Liver (tissue), 8 donors: ENCODE measurements at regions not wholly inside any gene's neighbourhood (a gene's known extent, or its start where the extent isn't known, plus 50 kb on each side); places are given as distances from the start of the nearest gene placed in this dataset.

ENCODE experiments used
- DNase-seq: peaks from one replicate; pipeline ENCODE4 v3.0.0-alpha.2; 2017; ENCODE audit warnings: low spot score
- H3K27ac ChIP-seq, 2 donors: one replicate each; pipeline ENCODE4 v1.7.0; 2013; ENCODE audit warnings: inconsistent platforms in 2 of 2, low read length in 2 of 2, control low read depth in 1 of 2, low read depth in 1 of 2, mild to moderate bottlenecking in 1 of 2
- H3K27me3 ChIP-seq, 4 donors: one replicate each; pipeline versions ENCODE4 v1.6.1 to v1.7.0; 2013; ENCODE audit warnings: low read length in 3 of 4, inconsistent platforms in 1 of 4, mild to moderate bottlenecking in 1 of 4, moderate library complexity in 1 of 4; ENCODE audit not compliant: control insufficient read depth in 4 of 4, insufficient read depth in 4 of 4
- H3K36me3 ChIP-seq, 4 donors: one replicate each; pipeline versions ENCODE4 v1.6.1 to v1.7.0; 2013; ENCODE audit warnings: low read length in 3 of 4, mild to moderate bottlenecking in 3 of 4, low read depth in 1 of 4, moderate library complexity in 1 of 4; ENCODE audit not compliant: control insufficient read depth in 4 of 4, insufficient read depth in 3 of 4
- H3K4me1 ChIP-seq, 4 donors: one replicate each; pipeline versions ENCODE4 v1.6.1 to v1.7.0; 2013; ENCODE audit warnings: low read length in 3 of 4, mild to moderate bottlenecking in 3 of 4, moderate library complexity in 1 of 4; ENCODE audit not compliant: control insufficient read depth in 4 of 4, insufficient read depth in 4 of 4
- H3K4me3 ChIP-seq, 3 donors: one replicate each; pipeline versions ENCODE4 v1.6.1 to v1.7.0; 2013; ENCODE audit warnings: low read length in 3 of 3, control low read depth in 1 of 3, low read depth in 1 of 3, mild to moderate bottlenecking in 1 of 3
- H3K9ac ChIP-seq, 2 donors: one replicate each; pipeline ENCODE4 v1.7.0; 2013; ENCODE audit warnings: low read length in 2 of 2, mild to moderate bottlenecking in 2 of 2, moderate library complexity in 2 of 2, control low read depth in 1 of 2, low read depth in 1 of 2
- H3K9me3 ChIP-seq, 4 donors: one replicate each; pipeline versions ENCODE4 v1.6.1 to v1.7.0; 2013; ENCODE audit warnings: low read length in 3 of 4; ENCODE audit not compliant: control insufficient read depth in 4 of 4
- ATF3 ChIP-seq: IDR thresholded peaks from 2 replicates; pipeline ENCODE4 v1.6.1; 2016; ENCODE audit warnings: antibody characterized with exemption
- CTCF ChIP-seq: fragments of 150-350 bp; IDR thresholded peaks from 2 replicates; pipeline ENCODE4 v1.5.1; 2017; ENCODE audit warnings: improper control_type of control experiment, low read depth, low read length; ENCODE audit not compliant: missing input control
- EGR1 ChIP-seq, 2 donors: IDR thresholded peaks; 2 replicates each; pipeline ENCODE4 v1.6.1; 2016 to 2018; ENCODE audit warnings: antibody characterized with exemption in 2 of 2, low read depth in 2 of 2
- FOXA1 ChIP-seq: IDR thresholded peaks from 2 replicates; pipeline ENCODE4 v1.6.1; 2016; ENCODE audit warnings: antibody characterized with exemption
- FOXA2 ChIP-seq: IDR thresholded peaks from 2 replicates; pipeline ENCODE4 v1.6.1; 2016; ENCODE audit warnings: antibody characterized with exemption
- GABPA ChIP-seq, 2 donors: IDR thresholded peaks in 1 of 2; conservative IDR thresholded peaks in 1 of 2; 2 replicates each; pipeline ENCODE4 v1.6.1; 2016; ENCODE audit warnings: antibody characterized with exemption in 2 of 2, mild to moderate bottlenecking in 1 of 2, moderate library complexity in 1 of 2
- HNF4A ChIP-seq, 2 donors: conservative IDR thresholded peaks; 2 replicates each; pipeline ENCODE4 v1.6.1; 2016; ENCODE audit warnings: antibody characterized with exemption in 2 of 2, mild to moderate bottlenecking in 2 of 2
- HNF4G ChIP-seq: IDR thresholded peaks from 2 replicates; pipeline ENCODE4 v1.6.1; 2016; ENCODE audit warnings: antibody characterized with exemption
- JUND ChIP-seq, 2 donors: IDR thresholded peaks; 2 replicates each; pipeline ENCODE4 v1.6.1; 2016; ENCODE audit warnings: antibody characterized with exemption in 2 of 2
- MAX ChIP-seq: IDR thresholded peaks from 2 replicates; pipeline ENCODE4 v1.6.1; 2016; ENCODE audit warnings: antibody characterized with exemption
- NR2F2 ChIP-seq: IDR thresholded peaks from 2 replicates; pipeline ENCODE4 v1.6.1; 2016; ENCODE audit warnings: antibody characterized with exemption
- RAD21 ChIP-seq, 2 donors: IDR thresholded peaks; 2 replicates each; pipeline ENCODE4 v1.6.1; 2016; ENCODE audit warnings: antibody characterized with exemption in 2 of 2, mild to moderate bottlenecking in 2 of 2
- REST ChIP-seq: IDR thresholded peaks from 2 replicates; pipeline ENCODE4 v1.6.1; 2016; ENCODE audit warnings: antibody characterized with exemption, mild to moderate bottlenecking
- RXRA ChIP-seq, 2 donors: IDR thresholded peaks; 2 replicates each; pipeline ENCODE4 v1.6.1; 2017 to 2018; ENCODE audit warnings: antibody characterized with exemption in 2 of 2, mild to moderate bottlenecking in 1 of 2
- SP1 ChIP-seq: IDR thresholded peaks from 2 replicates; pipeline ENCODE4 v1.6.1; 2018; ENCODE audit warnings: antibody characterized with exemption, mild to moderate bottlenecking
- TAF1 ChIP-seq: conservative IDR thresholded peaks from 2 replicates; pipeline ENCODE4 v1.6.1; 2016; ENCODE audit warnings: antibody characterized with exemption, mild to moderate bottlenecking
- YY1 ChIP-seq: IDR thresholded peaks from 2 replicates; pipeline ENCODE4 v1.6.1; 2016; ENCODE audit warnings: antibody characterized with exemption, mild to moderate bottlenecking
- ZBTB33 ChIP-seq: IDR thresholded peaks from 2 replicates; pipeline ENCODE4 v1.6.1; 2016; ENCODE audit warnings: antibody characterized with exemption
- WGBS: extraction: QIAGEN DNeasy Blood & Tissue Kit; methylation state at CpG from one replicate; pipeline ENCODE4 v1.1.7; 2013; 5-methylcytosine and 5-hydroxymethylcytosine counted together
- donor health status: healthy.
- donor health status: healthy.
- donor health status: healthy.
- donor health status: healthy.
- donor health status: healthy.

GRCh38 chr11:100545556-100545955, 141.5 kb upstream of the ARHGAP42 start:
- no peaks in the 10 kb centered on the region for H3K36me3 ChIP-seq
- no peak for TF ChIP-seq HNF4A (conservative IDR thresholded peaks at IDR 0.05)
- no peak for TF ChIP-seq ZBTB33
- TF ChIP-seq ATF3: no peak
- TF ChIP-seq CTCF: no peak
- no peak for TF ChIP-seq REST
- TF ChIP-seq HNF4G: no peak
- no peak for TF ChIP-seq NR2F2
- no peak for TF ChIP-seq JUND (IDR thresholded peaks at IDR 0.05)
- TF ChIP-seq MAX: no peak
- no peak for TF ChIP-seq FOXA1
- TF ChIP-seq EGR1 (IDR thresholded peaks at IDR 0.05; ENCODE audit: low read depth in 2 of 2): no peak
- no peak for TF ChIP-seq RAD21 (IDR thresholded peaks at IDR 0.05)
- no peak for TF ChIP-seq FOXA2
- no peak overlapping the region for H3K27ac ChIP-seq
- H3K4me1 ChIP-seq: peaks cover 0 to 5% (median 0%) of the 10 kb centered on the region in 4 donors
- WGBS: 89% methylated on average over 2 of the region's 2 CpGs
- no peaks in the 10 kb centered on the region for H3K27me3 ChIP-seq
- H3K9me3 ChIP-seq: no peaks in the 10 kb centered on the region
- H3K9ac ChIP-seq: no peak overlapping the region
- no peak overlapping the region for H3K4me3 ChIP-seq
- DNase-seq: no peak

- TF ChIP-seq NR2F2: no peak
- TF ChIP-seq FOXA1: peak; percentile 22
- no peak for TF ChIP-seq MAX
- no peak for TF ChIP-seq ZBTB33
- TF ChIP-seq CTCF: no peak
- TF ChIP-seq SP1: peak; percentile 11
- no peak for TF ChIP-seq YY1
- TF ChIP-seq GABPA (IDR thresholded peaks at IDR 0.05 in 1 of 2, conservative IDR thresholded peaks at IDR 0.05 in 1 of 2): no peak
- peak; percentile 76 to 77 for TF ChIP-seq HNF4A (conservative IDR thresholded peaks at IDR 0.05)
- TF ChIP-seq TAF1: no peak
- peak in 1 of 2 donors; percentile 9 for TF ChIP-seq RXRA (IDR thresholded peaks at IDR 0.05)
- peak; percentile 49 for TF ChIP-seq FOXA2
- no peak for TF ChIP-seq EGR1 (IDR thresholded peaks at IDR 0.05; ENCODE audit: low read depth in 2 of 2)
- TF ChIP-seq JUND (IDR thresholded peaks at IDR 0.05): no peak
- Histone ChIP-seq H3K4me3 (no peak overlapping the region), H3K9ac (no peak overlapping the region), H3K27ac (no peak overlapping the region), H3K36me3 (no peaks in the 10 kb centered on the region), H3K9me3 (no peaks in the 10 kb centered on the region), H3K4me1 (peaks cover 0 to 5% (median 0%) of the 10 kb centered on the region in 4 donors), H3K27me3 (no peaks in the 10 kb centered on the region)
- no peak for DNase-seq
- 96% methylated on average over 1 of the region's 1 CpG for WGBS
These were observed 141.1 kb upstream of the ARHGAP42 start for GRCh38 chr11:100545970-100546369.
